Esophagus muscularis mucosa (tissue), 2 donors: ENCODE measurements at regions not wholly inside any gene's neighbourhood (a gene's known extent, or its start where the extent isn't known, plus 50 kb on each side); places are given as distances from the start of the nearest gene placed in this dataset.

Experiments
- POLR2A ChIP-seq: fragments of 450-650 bp; IDR thresholded peaks from one replicate; pipeline ENCODE4 v1.6.1; 2017; ENCODE audit warnings: antibody characterized with exemption, moderate library complexity, mild to moderate bottlenecking, low read depth
- POLR2AphosphoS5 ChIP-seq, 2 donors: sonication (generic); formaldehyde crosslinking; IDR thresholded peaks; one replicate each; pipeline ENCODE4 v1.6.1; 2017; ENCODE audit warnings: antibody characterized with exemption in 2 of 2

- no peak for TF ChIP-seq POLR2A
- TF ChIP-seq POLR2AphosphoS5 (IDR thresholded peaks at IDR 0.05), result no peak
These were observed 246.9 kb upstream of the LRIG1 start for GRCh38 chr3:66747696-66748095.
